Heart left ventricle (tissue), 16 donors: ENCODE measurements at regions not wholly inside any gene's neighbourhood (a gene's known extent, or its start where the extent isn't known, plus 50 kb on each side); places are given as distances from the start of the nearest gene placed in this dataset.
"Not testable (repeated sequence)": the region's sequence is repeated elsewhere in the genome, so short reads cannot be mapped to it uniquely, and the experiment has no call there.

Experiments
- ATAC-seq, 4 donors: fragments of 200-7000 bp; cut with Tn5 transposase; one replicate each; pipeline ENCODE4 v1.9.1; 2020 to 2022; ENCODE audit warnings: moderate library complexity in 4 of 4, mild to moderate bottlenecking in 3 of 4, moderate number of reproducible peaks in 1 of 4
- DNase-seq, 5 donors: peaks; one replicate each; pipeline ENCODE4 v3.0.0-alpha.2; 2020
- H3K27ac ChIP-seq, 12 donors: fragments of 200-600 bp; sonication (generic) in 4 of 12; one replicate each; pipeline versions ENCODE4 v1.5.0 to v1.8.0; 2016 to 2022; ENCODE audit warnings: mild to moderate bottlenecking in 2 of 12
- H3K27me3 ChIP-seq, 9 donors: fragments of 200-600 bp; sonication (generic) in 2 of 9; one replicate each; pipeline versions ENCODE4 v1.5.1 to v1.8.0; 2016 to 2022; ENCODE audit warnings: mild to moderate bottlenecking in 3 of 9
- H3K36me3 ChIP-seq, 9 donors: fragments of 200-600 bp; sonication (generic) in 2 of 9; one replicate each; pipeline versions ENCODE4 v1.5.0 to v1.8.0; 2018 to 2022; ENCODE audit warnings: mild to moderate bottlenecking in 2 of 9
- H3K4me1 ChIP-seq, 12 donors: fragments of 200-600 bp; sonication (generic) in 4 of 12; one replicate each; pipeline versions ENCODE4 v1.5.0 to v1.8.0; 2016 to 2022; ENCODE audit warnings: mild to moderate bottlenecking in 3 of 12
- H3K4me3 ChIP-seq, 12 donors: fragments of 200-600 bp; sonication (generic) in 4 of 12; one replicate each; pipeline versions ENCODE4 v1.5.0 to v1.8.0; 2017 to 2022; ENCODE audit warnings: mild to moderate bottlenecking in 9 of 12, moderate library complexity in 4 of 12
- H3K9me3 ChIP-seq, 12 donors: fragments of 200-600 bp; sonication (generic) in 4 of 12; one replicate each; pipeline versions ENCODE4 v1.5.0 to v1.8.0; 2016 to 2022; ENCODE audit warnings: mild to moderate bottlenecking in 1 of 12
- POLR2A ChIP-seq, 2 donors: fragments of 450-650 bp; IDR thresholded peaks; one replicate each; pipeline ENCODE4 v1.6.1; 2017; ENCODE audit warnings: antibody characterized with exemption in 2 of 2, mild to moderate bottlenecking in 2 of 2, moderate library complexity in 2 of 2
- WGBS, 4 donors: extraction: QIAGEN DNeasy Blood & Tissue Kit in 2 of 4; methylation state at CpG; one replicate each; pipeline versions ENCODE4 v1.1.5 to v1.1.7; 2013 to 2018; 5-methylcytosine and 5-hydroxymethylcytosine counted together
- intact Hi-C, 10 donors: fragments of 100-400 bp; cut with DNase I; formaldehyde crosslinking; loops; one replicate each; pipeline versions ENCODE4 v1.11.1 to v1.14.2; 2022
- TF ChIP-seq, protein P1 (sequence below), 12 donors: fragments of 200-600 bp; sonication (generic) in 4 of 12; IDR thresholded peaks; one replicate each; pipeline versions ENCODE4 v1.5.0 to v1.8.0; 2018 to 2022; ENCODE audit warnings: antibody characterized with exemption in 12 of 12, mild to moderate bottlenecking in 5 of 12
- donor health status: ischemic (EF 13 %, LVEDD 7.1; RV severe dilation, severe dysfunction).
- donor health status: healthy with polysubstance abuse.
- donor health status: DM: no; HTN: yes; CAD: no.
- donor health status: DM: no; HTN: no; CAD: no.
- donor health status: ischemic (EF 25% LVEDD 6.9; RV normal size, moderate dysfunction).
- donor health status: ischemic (EF 25% LVEDD 5.7; RV mildly dilated, moderate dysfunction).
- donor health status: healthy.
- donor health status: DM: yes; HTN: yes; CAD: no.
- donor health status: ischemic (EF 35%, LVEDD 5.7; RV mildly dilated, moderate dysfunction).
- donor health status: nonischemic (EF 11% LVEDD 7.7; RV severe dilation, severe dysfunction).
- donor health status: DM: yes; HTN: yes; CAD: no.
- donor health status: PGD.
- donor health status: ischemic (EF 29% LVEDD 5.4; RV normal size, mild dysfunction).
- donor health status: nonischemic (EF 23%, LVEDD 6.1; RV moderate dilation, normal function).

DNA sequence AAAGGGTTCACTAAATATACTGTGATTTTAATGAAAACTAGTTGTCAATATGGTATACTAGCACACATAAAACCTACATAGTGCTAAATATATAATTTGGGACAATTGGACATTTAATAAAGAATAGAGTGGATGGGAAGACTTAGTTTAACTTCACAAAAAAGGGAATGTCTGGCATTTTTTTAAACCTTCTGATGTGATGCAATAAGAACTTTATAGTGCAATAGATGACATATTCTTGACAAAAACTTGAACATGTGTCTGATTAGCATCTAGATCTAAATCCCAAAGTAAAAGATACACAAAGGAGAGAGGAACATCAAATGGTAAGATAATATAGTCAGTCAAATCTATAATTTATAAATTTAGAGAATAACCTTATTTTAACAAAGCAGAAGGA, 488.3 kb upstream of the SYT1 start:
- no peaks in the 10 kb centered on the region for H3K27me3 ChIP-seq
- intact Hi-C loops = no loop called here
- ATAC-seq (no peak), DNase-seq (no peak)
- H3K4me3 ChIP-seq = no peak overlapping the region
- peaks cover 0 to 18% (median 4%) of the 10 kb centered on the region in 12 donors for H3K9me3 ChIP-seq
- TF ChIP-seq, protein P1, sequence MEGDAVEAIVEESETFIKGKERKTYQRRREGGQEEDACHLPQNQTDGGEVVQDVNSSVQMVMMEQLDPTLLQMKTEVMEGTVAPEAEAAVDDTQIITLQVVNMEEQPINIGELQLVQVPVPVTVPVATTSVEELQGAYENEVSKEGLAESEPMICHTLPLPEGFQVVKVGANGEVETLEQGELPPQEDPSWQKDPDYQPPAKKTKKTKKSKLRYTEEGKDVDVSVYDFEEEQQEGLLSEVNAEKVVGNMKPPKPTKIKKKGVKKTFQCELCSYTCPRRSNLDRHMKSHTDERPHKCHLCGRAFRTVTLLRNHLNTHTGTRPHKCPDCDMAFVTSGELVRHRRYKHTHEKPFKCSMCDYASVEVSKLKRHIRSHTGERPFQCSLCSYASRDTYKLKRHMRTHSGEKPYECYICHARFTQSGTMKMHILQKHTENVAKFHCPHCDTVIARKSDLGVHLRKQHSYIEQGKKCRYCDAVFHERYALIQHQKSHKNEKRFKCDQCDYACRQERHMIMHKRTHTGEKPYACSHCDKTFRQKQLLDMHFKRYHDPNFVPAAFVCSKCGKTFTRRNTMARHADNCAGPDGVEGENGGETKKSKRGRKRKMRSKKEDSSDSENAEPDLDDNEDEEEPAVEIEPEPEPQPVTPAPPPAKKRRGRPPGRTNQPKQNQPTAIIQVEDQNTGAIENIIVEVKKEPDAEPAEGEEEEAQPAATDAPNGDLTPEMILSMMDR (IDR thresholded peaks at IDR 0.05) = no peak
- no peak for TF ChIP-seq POLR2A (IDR thresholded peaks at IDR 0.05)
- no peak overlapping the region for H3K27ac ChIP-seq
- no peaks in the 10 kb centered on the region for H3K36me3 ChIP-seq
- H3K4me1 ChIP-seq = no peaks in the 10 kb centered on the region

DNA sequence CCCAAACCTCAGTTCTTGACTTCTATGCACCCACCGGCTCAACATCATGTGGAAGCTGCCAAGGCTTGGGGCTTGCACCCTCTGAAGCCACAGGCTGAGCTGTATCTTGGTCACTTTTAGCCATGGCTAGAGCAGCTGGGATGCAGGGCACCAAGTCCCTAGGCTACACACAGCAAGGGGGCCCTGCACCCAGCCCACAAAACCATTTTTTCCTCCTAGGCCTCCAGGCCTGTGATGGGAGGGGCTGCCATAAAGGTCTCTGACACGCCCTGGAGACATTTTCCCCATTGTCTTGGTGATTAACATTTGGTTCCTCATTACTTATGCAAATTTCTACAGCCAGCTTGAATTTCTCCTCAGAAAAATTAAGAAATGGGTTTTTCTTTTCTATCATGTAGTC, 485.5 kb upstream of the SYT1 start:
- H3K27me3 ChIP-seq, H3K27ac ChIP-seq, intact Hi-C loops, H3K4me1 ChIP-seq, H3K4me3 ChIP-seq, ATAC-seq, H3K36me3 ChIP-seq, DNase-seq: not testable (repeated sequence)
- 48 to 64% (median 56%) methylated on average over 2 of the region's 2 CpGs for WGBS, 4 donors
- H3K9me3 ChIP-seq = peaks cover 0 to 18% (median 4%) of the 10 kb centered on the region in 12 donors

DNA sequence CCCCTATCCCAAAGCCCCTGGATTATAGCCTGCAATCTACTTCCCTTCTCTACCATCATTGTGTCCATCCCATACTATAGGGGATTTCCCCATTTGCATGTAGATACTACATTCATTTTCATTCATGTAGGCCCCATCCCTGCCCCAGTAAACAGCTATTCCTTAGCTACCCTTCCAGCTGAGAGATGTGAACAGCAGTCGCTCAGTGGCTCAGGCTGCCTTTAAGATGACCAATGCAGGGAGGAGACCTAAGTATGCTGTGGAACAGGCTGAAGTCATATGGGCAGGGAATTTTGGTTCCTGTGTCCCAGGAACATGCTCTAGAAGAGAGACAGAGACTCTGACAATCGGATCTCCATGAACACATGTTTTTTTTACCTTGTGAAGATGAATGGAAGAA, 481.2 kb upstream of the SYT1 start:
- no peaks in the 10 kb centered on the region for H3K27me3 ChIP-seq
- H3K4me1 ChIP-seq = no peaks in the 10 kb centered on the region
- no peak overlapping the region for H3K4me3 ChIP-seq
- DNase-seq (no peak), ATAC-seq (no peak)
- intact Hi-C loops = no loop called here
- H3K27ac ChIP-seq = no peak overlapping the region
- H3K36me3 ChIP-seq = no peaks in the 10 kb centered on the region
- H3K9me3 ChIP-seq = peaks cover 0 to 12% (median 4%) of the 10 kb centered on the region in 12 donors
- 67 to 88% (median 79%) methylated on average over 2 of the region's 2 CpGs for WGBS, 4 donors
- no peak for TF ChIP-seq POLR2A (IDR thresholded peaks at IDR 0.05)
- TF ChIP-seq, protein P1 (IDR thresholded peaks at IDR 0.05) = no peak

DNA sequence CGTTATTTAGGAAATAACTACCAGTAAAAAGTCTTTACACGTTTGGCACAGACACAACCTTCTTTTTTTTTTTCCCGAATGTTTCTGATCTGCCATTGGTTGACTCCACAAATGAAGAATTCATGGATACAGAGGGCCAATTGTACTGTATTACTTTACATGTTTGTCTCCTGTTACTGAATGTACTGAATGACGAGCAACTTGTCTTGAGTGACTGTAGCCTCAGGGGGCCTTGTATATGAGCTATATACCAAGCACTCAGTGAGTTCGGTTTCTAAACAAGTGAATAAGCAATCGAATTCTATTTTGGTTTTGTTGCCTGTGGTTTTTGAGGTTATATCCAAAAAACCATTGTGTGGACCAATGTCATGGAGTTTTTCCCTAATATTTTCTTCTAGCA, 480.0 kb upstream of the SYT1 start:
- TF ChIP-seq, protein P1 (IDR thresholded peaks at IDR 0.05) = no peak
- TF ChIP-seq POLR2A (IDR thresholded peaks at IDR 0.05) = no peak
- no peak for ATAC-seq
- Histone ChIP-seq H3K27ac (no peak overlapping the region), H3K27me3 (no peaks in the 10 kb centered on the region), H3K4me3 (no peak overlapping the region), H3K36me3 (no peaks in the 10 kb centered on the region), H3K4me1 (no peaks in the 10 kb centered on the region), H3K9me3 (peaks cover 0 to 3% (median 0%) of the 10 kb centered on the region in 12 donors)
- DNase-seq = no peak
- 78 to 88% (median 84%) methylated on average over 6 of the region's 6 CpGs for WGBS, 4 donors
- intact Hi-C loops = no loop called here

DNA sequence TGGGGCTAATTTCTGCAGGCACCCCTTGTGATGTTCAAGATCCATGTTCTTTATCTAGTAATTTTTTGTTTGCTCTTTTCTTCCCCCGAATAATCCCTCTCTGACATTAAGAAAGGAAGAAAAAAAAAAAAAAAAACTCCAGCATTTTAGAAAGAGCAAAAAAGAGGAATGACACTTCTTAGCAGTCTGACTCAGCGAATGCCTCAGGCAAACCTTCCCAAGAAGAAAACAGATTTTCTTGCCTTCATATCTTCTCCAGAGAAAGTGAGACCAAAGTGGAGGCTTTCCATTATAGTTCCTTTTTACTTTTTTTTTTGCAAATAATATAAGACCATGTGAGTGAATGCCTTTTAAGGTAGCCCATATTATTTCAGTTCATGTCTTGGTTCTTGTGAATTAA, 479.0 kb upstream of the SYT1 start:
- no peaks in the 10 kb centered on the region for H3K36me3 ChIP-seq
- no peak overlapping the region for H3K4me3 ChIP-seq
- ATAC-seq = no peak
- intact Hi-C loops = no loop called here
- DNase-seq = no peak
- no peak overlapping the region for H3K27ac ChIP-seq
- no peaks in the 10 kb centered on the region for H3K27me3 ChIP-seq
- H3K9me3 ChIP-seq = no peaks in the 10 kb centered on the region
- H3K4me1 ChIP-seq = no peaks in the 10 kb centered on the region
- TF ChIP-seq, protein P1 (IDR thresholded peaks at IDR 0.05) = no peak
- TF ChIP-seq POLR2A (IDR thresholded peaks at IDR 0.05) = no peak
- WGBS, 4 donors = 66 to 77% (median 73%) methylated on average over 2 of the region's 2 CpGs
